ENCODE measurements at regions not wholly inside any gene's neighbourhood (a gene's known extent, or its start where the extent isn't known, plus 50 kb on each side); places are given as distances from the start of the nearest gene placed in this dataset.
"Not testable (repeated sequence)": the region's sequence is repeated elsewhere in the genome, so short reads cannot be mapped to it uniquely, and the experiment has no call there.

GRCh38 chr13:30058429-30058828, 208.0 kb upstream of the UBL3 start:
- no peak for DNase-seq

GRCh38 chr13:30054546-30054945, 204.1 kb upstream of the UBL3 start:
- DNase-seq: not testable (repeated sequence)

- no peak for DNase-seq
Measured at GRCh38 chr13:30053939-30054338, 203.5 kb upstream of the UBL3 start.

- no peak for DNase-seq
Measured at GRCh38 chr13:30052120-30052519, 201.7 kb upstream of the UBL3 start.

GRCh38 chr13:30051531-30052060, 201.2 kb upstream of the UBL3 start:
- no peak for DNase-seq

GRCh38 chr13:30049692-30050091, 199.3 kb upstream of the UBL3 start:
- DNase-seq: no peak

- DNase-seq: no peak
Measured at GRCh38 chr13:30047154-30047874, 196.9 kb upstream of the UBL3 start.

- no peak for DNase-seq
Measured at GRCh38 chr13:30045916-30046704, 195.7 kb upstream of the UBL3 start.

GRCh38 chr13:30044932-30045331, 194.5 kb upstream of the UBL3 start:
- no peak for DNase-seq

- DNase-seq: no peak
Measured at GRCh38 chr13:30043631-30043925, 193.2 kb upstream of the UBL3 start.

GRCh38 chr13:30042891-30043630, 192.6 kb upstream of the UBL3 start:
- no peak for DNase-seq

GRCh38 chr13:30042272-30042671, 191.9 kb upstream of the UBL3 start:
- no peak for DNase-seq

- DNase-seq: no peak
Measured at GRCh38 chr13:30039511-30039911, 189.1 kb upstream of the UBL3 start.

GRCh38 chr13:30038884-30039283, 188.5 kb upstream of the UBL3 start:
- DNase-seq: no peak

- DNase-seq: no peak
Measured at GRCh38 chr13:30037766-30038165, 187.3 kb upstream of the UBL3 start.

- no peak for DNase-seq
Measured at GRCh38 chr13:30037306-30037705, 186.9 kb upstream of the UBL3 start.

GRCh38 chr13:30034458-30034795, 184.0 kb upstream of the UBL3 start:
- DNase-seq: no peak

- no peak for DNase-seq
Measured at GRCh38 chr13:30033681-30034457, 183.5 kb upstream of the UBL3 start.

GRCh38 chr13:30032263-30032662, 181.8 kb upstream of the UBL3 start:
- DNase-seq: no peak

GRCh38 chr13:30031488-30031887, 181.1 kb upstream of the UBL3 start:
- no peak for DNase-seq

GRCh38 chr13:30030141-30030750, 179.8 kb upstream of the UBL3 start:
- no peak for DNase-seq
